Neural cell (in vitro differentiated cells): ENCODE measurements at regions not wholly inside any gene's neighbourhood (a gene's known extent, or its start where the extent isn't known, plus 50 kb on each side); places are given as distances from the start of the nearest gene placed in this dataset.

Experiments
- H2AFZ ChIP-seq: fragments of 200-600, 300-800 bp; sonication (generic), shearing (Covaris generic); 2 replicates; pipeline ENCODE4 v1.6.0; 2014; ENCODE audit warnings: low read depth, mild to moderate bottlenecking, antibody characterized with exemption, low read length, moderate library complexity
- H3F3A ChIP-seq: fragments of 200-600 bp; shearing (Covaris generic); 2 replicates; pipeline ENCODE4 v1.6.1; 2016; ENCODE audit warnings: mild to moderate bottlenecking, moderate library complexity, mixed read lengths, antibody characterized with exemption, low read length; ENCODE audit not compliant: insufficient read depth, poor library complexity, severe bottlenecking
- H3K27ac ChIP-seq: fragments of 200-600, 300-800 bp; sonication (generic), shearing (Covaris generic); 2 replicates; pipeline ENCODE4 v1.5.1; 2014; ENCODE audit warnings: mild to moderate bottlenecking, low read length, moderate library complexity
- H3K27me3 ChIP-seq: fragments of 300-800, 200-600 bp; sonication (generic), shearing (Covaris generic); 2 replicates; pipeline ENCODE4 v1.6.0; 2014; ENCODE audit warnings: mild to moderate bottlenecking, low read depth, low read length, moderate library complexity; ENCODE audit not compliant: insufficient read depth
- H3K36me3 ChIP-seq: fragments of 300-800, 200-600 bp; sonication (generic), shearing (Covaris generic); 2 replicates; pipeline ENCODE4 v1.5.1; 2014; ENCODE audit warnings: mild to moderate bottlenecking, antibody characterized with exemption, low read length, moderate library complexity; ENCODE audit not compliant: insufficient read depth
- H3K4me2 ChIP-seq: fragments of 300-800, 200-600 bp; sonication (generic), shearing (Covaris generic); 2 replicates; pipeline ENCODE4 v1.6.0; 2014; ENCODE audit warnings: mild to moderate bottlenecking, low read length
- H3K4me3 ChIP-seq: fragments of 300-800, 200-600 bp; sonication (generic), shearing (Covaris generic); 2 replicates; pipeline ENCODE4 v1.5.1; 2014; ENCODE audit warnings: mild to moderate bottlenecking, low read length, moderate library complexity
- H3K79me2 ChIP-seq: fragments of 200-600 bp; shearing (Covaris generic); replicated peaks from 2 replicates; pipeline ENCODE4 v1.6.0; 2014; ENCODE audit warnings: mild to moderate bottlenecking, low read length, moderate library complexity; ENCODE audit not compliant: insufficient read depth
- H3K9ac ChIP-seq: fragments of 300-800, 200-600 bp; sonication (generic), shearing (Covaris generic); 2 replicates; pipeline ENCODE4 v1.6.1; 2016; ENCODE audit warnings: mild to moderate bottlenecking, low read length, mixed read lengths
- H3K9me2 ChIP-seq: fragments of 200-600 bp; shearing (Covaris generic); 2 replicates; pipeline ENCODE4 v1.6.1; 2016; ENCODE audit warnings: mild to moderate bottlenecking, low read length, mixed read lengths; ENCODE audit not compliant: insufficient read depth
- H3K9me3 ChIP-seq: fragments of 200-600, 300-800 bp; sonication (generic), shearing (Covaris generic); 2 replicates; pipeline ENCODE4 v1.6.1; 2016; ENCODE audit warnings: mild to moderate bottlenecking, mixed run types, low read length, moderate library complexity, mixed read lengths
- H4K20me1 ChIP-seq: fragments of 200-600 bp; shearing (Covaris generic); 2 replicates; pipeline ENCODE4 v1.6.1; 2016; ENCODE audit warnings: mild to moderate bottlenecking, mixed run types; ENCODE audit not compliant: insufficient read depth
- CTCF ChIP-seq: fragments of 450-650 bp; IDR thresholded peaks from 2 replicates; pipeline ENCODE4 v1.5.1; 2014; ENCODE audit warnings: antibody characterized with exemption, mild to moderate bottlenecking, moderate library complexity; ENCODE audit not compliant: poor library complexity, severe bottlenecking
- EP300 ChIP-seq: fragments of 450-650 bp; conservative IDR thresholded peaks from 2 replicates; pipeline ENCODE4 v1.6.1; 2014; ENCODE audit warnings: antibody characterized with exemption, mild to moderate bottlenecking, moderate library complexity; ENCODE audit not compliant: poor library complexity, severe bottlenecking
- EZH2 ChIP-seq: fragments of 200-600, 300-800 bp; shearing (Covaris generic), sonication (generic); IDR thresholded peaks from 2 replicates; pipeline ENCODE4 v1.6.1; 2014; ENCODE audit warnings: antibody characterized with exemption, low read length, borderline replicate concordance, mild to moderate bottlenecking; ENCODE audit not compliant: insufficient read depth, poor library complexity, severe bottlenecking
- MXI1 ChIP-seq: fragments of 450-650 bp; conservative IDR thresholded peaks from 2 replicates; pipeline ENCODE4 v1.6.1; 2014; ENCODE audit warnings: antibody characterized with exemption, mild to moderate bottlenecking; ENCODE audit not compliant: poor library complexity, severe bottlenecking
- POLR2AphosphoS5 ChIP-seq: IDR thresholded peaks from 2 replicates; pipeline ENCODE4 v1.6.1; 2012
- RAD21 ChIP-seq: fragments of 450-650 bp; conservative IDR thresholded peaks from 2 replicates; pipeline ENCODE4 v1.6.1; 2014; ENCODE audit warnings: antibody characterized with exemption, mild to moderate bottlenecking, moderate library complexity
- REST ChIP-seq: IDR thresholded peaks from 2 replicates; pipeline ENCODE4 v1.6.1; 2012; ENCODE audit warnings: borderline replicate concordance
- SMC3 ChIP-seq: fragments of 450-650 bp; conservative IDR thresholded peaks from 2 replicates; pipeline ENCODE4 v1.6.1; 2014; ENCODE audit warnings: antibody characterized with exemption, mild to moderate bottlenecking, moderate library complexity; ENCODE audit not compliant: poor library complexity
- TAF1 ChIP-seq: IDR thresholded peaks from 2 replicates; pipeline ENCODE4 v1.6.1; 2012; ENCODE audit warnings: low read depth

- H3K9ac ChIP-seq = no peak overlapping the region
- no peak overlapping the region for H3K27ac ChIP-seq
- H3K36me3 ChIP-seq = no peaks in the 10 kb centered on the region
- no peaks in the 10 kb centered on the region for H3K79me2 ChIP-seq
- no peak overlapping the region for H3K4me3 ChIP-seq
- no peak overlapping the region for H3K4me2 ChIP-seq
- no peaks in the 10 kb centered on the region for H3F3A ChIP-seq
- no peaks in the 10 kb centered on the region for H4K20me1 ChIP-seq
- TF ChIP-seq CTCF (no peak), RAD21 (no peak), TAF1 (no peak), REST (no peak), SMC3 (no peak), EP300 (no peak), MXI1 (no peak), EZH2 (no peak), POLR2AphosphoS5 (no peak)
- H3K9me3 ChIP-seq = no peaks in the 10 kb centered on the region
- no peak overlapping the region for H2AFZ ChIP-seq
- no peaks in the 10 kb centered on the region for H3K9me2 ChIP-seq
- H3K27me3 ChIP-seq = no peaks in the 10 kb centered on the region
These were observed 116.1 kb upstream of the C16orf82 start for GRCh38 chr16:26950636-26951035.

GRCh38 chr16:26951950-26952349, 114.8 kb upstream of the C16orf82 start:
- no peaks in the 10 kb centered on the region for H3K79me2 ChIP-seq
- no peak overlapping the region for H2AFZ ChIP-seq
- H3K4me2 ChIP-seq = no peak overlapping the region
- H3K9me3 ChIP-seq = no peaks in the 10 kb centered on the region
- no peak overlapping the region for H3K4me3 ChIP-seq
- TF ChIP-seq EP300 = no peak
- H3K27ac ChIP-seq = no peak overlapping the region
- H3K27me3 ChIP-seq = no peaks in the 10 kb centered on the region
- H3K36me3 ChIP-seq = no peaks in the 10 kb centered on the region
- no peaks in the 10 kb centered on the region for H4K20me1 ChIP-seq
- no peaks in the 10 kb centered on the region for H3F3A ChIP-seq
- H3K9me2 ChIP-seq = no peaks in the 10 kb centered on the region
- no peak overlapping the region for H3K9ac ChIP-seq

- Histone ChIP-seq H3F3A (no peaks in the 10 kb centered on the region), H3K9ac (no peak overlapping the region), H3K9me2 (no peaks in the 10 kb centered on the region), H3K4me2 (no peak overlapping the region), H3K36me3 (no peaks in the 10 kb centered on the region), H4K20me1 (no peaks in the 10 kb centered on the region), H3K9me3 (no peaks in the 10 kb centered on the region), H2AFZ (no peak overlapping the region), H3K79me2 (no peaks in the 10 kb centered on the region), H3K27ac (no peak overlapping the region), H3K27me3 (no peaks in the 10 kb centered on the region), H3K4me3 (no peak overlapping the region)
- TF ChIP-seq MXI1 (no peak), TAF1 (no peak), REST (no peak), SMC3 (no peak), CTCF (no peak), POLR2AphosphoS5 (no peak)
These were observed 114.3 kb upstream of the C16orf82 start for GRCh38 chr16:26952411-26952810.
